Ascending aorta (tissue), 2 donors: ENCODE measurements at regions not wholly inside any gene's neighbourhood (a gene's known extent, or its start where the extent isn't known, plus 50 kb on each side); places are given as distances from the start of the nearest gene placed in this dataset.

Experiments used
- DNase-seq, 2 donors: peaks; one replicate each; pipeline ENCODE4 v3.0.0-alpha.2; 2019; ENCODE audit warnings: low spot score in 2 of 2
- H3K27ac ChIP-seq, 2 donors: fragments of 200-600 bp; sonication (generic); one replicate each; pipeline ENCODE4 v1.5.1; 2016 to 2017; ENCODE audit warnings: mild to moderate bottlenecking in 1 of 2
- H3K27me3 ChIP-seq: fragments of 200-600 bp; sonication (generic); one replicate; pipeline ENCODE4 v1.5.1; 2017
- H3K36me3 ChIP-seq, 2 donors: fragments of 200-600 bp; sonication (generic); one replicate each; pipeline ENCODE4 v1.5.1; 2016
- H3K4me1 ChIP-seq, 2 donors: fragments of 200-600 bp; sonication (generic); one replicate each; pipeline ENCODE4 v1.5.1; 2016 to 2017; ENCODE audit warnings: mild to moderate bottlenecking in 1 of 2
- H3K4me3 ChIP-seq, 2 donors: fragments of 200-600 bp; sonication (generic); one replicate each; pipeline ENCODE4 v1.5.1; 2016 to 2017; ENCODE audit warnings: mild to moderate bottlenecking in 1 of 2
- H3K9me3 ChIP-seq, 2 donors: fragments of 200-600 bp; sonication (generic); one replicate each; pipeline ENCODE4 v1.5.1; 2016
- intact Hi-C: fragments of 100-400 bp; cut with DNase I; formaldehyde crosslinking; loops from one replicate; pipeline ENCODE4 v1.15.1; 2023
- TF ChIP-seq, protein P1 (sequence below), 3 experiments: fragments of 200-600 bp in 2 of 3; fragments of 450-650 bp in 1 of 3; sonication (generic) in 2 of 3; IDR thresholded peaks; one replicate each; pipeline ENCODE4 v1.5.1; 2016 to 2019; ENCODE audit warnings: antibody characterized with exemption in 3 of 3, mild to moderate bottlenecking in 1 of 3, moderate library complexity in 1 of 3

- Histone ChIP-seq H3K27ac (no peak overlapping the region), H3K4me1 (no peaks in the 10 kb centered on the region), H3K27me3 (no peaks in the 10 kb centered on the region), H3K36me3 (no peaks in the 10 kb centered on the region), H3K4me3 (no peak overlapping the region), H3K9me3 (no peaks in the 10 kb centered on the region)
- DNase-seq, result no peak
- intact Hi-C loops, result no loop called here
- TF ChIP-seq, protein P1, sequence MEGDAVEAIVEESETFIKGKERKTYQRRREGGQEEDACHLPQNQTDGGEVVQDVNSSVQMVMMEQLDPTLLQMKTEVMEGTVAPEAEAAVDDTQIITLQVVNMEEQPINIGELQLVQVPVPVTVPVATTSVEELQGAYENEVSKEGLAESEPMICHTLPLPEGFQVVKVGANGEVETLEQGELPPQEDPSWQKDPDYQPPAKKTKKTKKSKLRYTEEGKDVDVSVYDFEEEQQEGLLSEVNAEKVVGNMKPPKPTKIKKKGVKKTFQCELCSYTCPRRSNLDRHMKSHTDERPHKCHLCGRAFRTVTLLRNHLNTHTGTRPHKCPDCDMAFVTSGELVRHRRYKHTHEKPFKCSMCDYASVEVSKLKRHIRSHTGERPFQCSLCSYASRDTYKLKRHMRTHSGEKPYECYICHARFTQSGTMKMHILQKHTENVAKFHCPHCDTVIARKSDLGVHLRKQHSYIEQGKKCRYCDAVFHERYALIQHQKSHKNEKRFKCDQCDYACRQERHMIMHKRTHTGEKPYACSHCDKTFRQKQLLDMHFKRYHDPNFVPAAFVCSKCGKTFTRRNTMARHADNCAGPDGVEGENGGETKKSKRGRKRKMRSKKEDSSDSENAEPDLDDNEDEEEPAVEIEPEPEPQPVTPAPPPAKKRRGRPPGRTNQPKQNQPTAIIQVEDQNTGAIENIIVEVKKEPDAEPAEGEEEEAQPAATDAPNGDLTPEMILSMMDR (IDR thresholded peaks at IDR 0.05), result no peak
These were observed 1109.0 kb downstream of the TUSC7 start for GRCh38 chr3:117818592-117818991.

- TF ChIP-seq, protein P1 (IDR thresholded peaks at IDR 0.05), result no peak
- H3K4me3 ChIP-seq, result no peak overlapping the region
- intact Hi-C loops, result no loop called here
These were observed 1111.2 kb downstream of the TUSC7 start for GRCh38 chr3:117820658-117821299.

GRCh38 chr3:117822416-117822815 is 1112.8 kb downstream of the TUSC7 start:
- no peaks in the 10 kb centered on the region for H3K9me3 ChIP-seq
- no peak overlapping the region for H3K27ac ChIP-seq
- no peaks in the 10 kb centered on the region for H3K36me3 ChIP-seq
- TF ChIP-seq, protein P1 (IDR thresholded peaks at IDR 0.05), result no peak
- no peaks in the 10 kb centered on the region for H3K27me3 ChIP-seq
- H3K4me3 ChIP-seq, result no peak overlapping the region
- intact Hi-C loops, result no loop called here
- no peak for DNase-seq
- no peaks in the 10 kb centered on the region for H3K4me1 ChIP-seq

More at GRCh38 chr3:117820658-117821299, 1111.2 kb downstream of the TUSC7 start:
- Histone ChIP-seq H3K4me1 (no peaks in the 10 kb centered on the region), H3K36me3 (no peaks in the 10 kb centered on the region), H3K9me3 (no peaks in the 10 kb centered on the region), H3K27ac (no peak overlapping the region), H3K27me3 (no peaks in the 10 kb centered on the region)
- DNase-seq, result no peak

- Histone ChIP-seq H3K9me3 (no peaks in the 10 kb centered on the region), H3K27me3 (no peaks in the 10 kb centered on the region), H3K36me3 (no peaks in the 10 kb centered on the region), H3K4me3 (no peak overlapping the region), H3K4me1 (no peaks in the 10 kb centered on the region), H3K27ac (no peak overlapping the region)
- TF ChIP-seq, protein P1 (IDR thresholded peaks at IDR 0.05), result no peak
- intact Hi-C loops, result no loop called here
- no peak for DNase-seq
These were observed 1126.7 kb downstream of the TUSC7 start for GRCh38 chr3:117836296-117836695.

GRCh38 chr3:117837391-117837790 is 1127.8 kb downstream of the TUSC7 start:
- H3K27me3 ChIP-seq, result no peaks in the 10 kb centered on the region
- TF ChIP-seq, protein P1 (IDR thresholded peaks at IDR 0.05), result no peak
- H3K4me1 ChIP-seq, result no peaks in the 10 kb centered on the region
- no peak overlapping the region for H3K4me3 ChIP-seq
- H3K9me3 ChIP-seq, result no peaks in the 10 kb centered on the region
- no peak overlapping the region for H3K27ac ChIP-seq
- DNase-seq, result no peak
- intact Hi-C loops, result no loop called here
- H3K36me3 ChIP-seq, result no peaks in the 10 kb centered on the region

GRCh38 chr3:117842086-117842485 is 1132.5 kb downstream of the TUSC7 start:
- Histone ChIP-seq H3K4me3 (no peak overlapping the region), H3K4me1 (no peaks in the 10 kb centered on the region), H3K36me3 (no peaks in the 10 kb centered on the region), H3K9me3 (no peaks in the 10 kb centered on the region), H3K27me3 (no peaks in the 10 kb centered on the region), H3K27ac (no peak overlapping the region)
- no peak for DNase-seq
- intact Hi-C loops, result no loop called here
- TF ChIP-seq, protein P1 (IDR thresholded peaks at IDR 0.05), result no peak
